Muscle layer of duodenum (tissue), 2 donors: ENCODE measurements at regions not wholly inside any gene's neighbourhood (a gene's known extent, or its start where the extent isn't known, plus 50 kb on each side); places are given as distances from the start of the nearest gene placed in this dataset.

Source experiments
- H3K27ac ChIP-seq: one replicate; pipeline ENCODE4 v1.7.0; 2013; ENCODE audit warnings: mild to moderate bottlenecking, low read length
- H3K27me3 ChIP-seq: one replicate; pipeline ENCODE4 v1.7.0; 2013; ENCODE audit warnings: low read depth, mild to moderate bottlenecking, control low read depth, low read length
- H3K36me3 ChIP-seq, 2 donors: one replicate each; pipeline ENCODE4 v1.7.0; 2013; ENCODE audit warnings: low read length in 2 of 2, control low read depth in 1 of 2, mild to moderate bottlenecking in 1 of 2; ENCODE audit not compliant: insufficient read depth in 2 of 2, control insufficient read depth in 1 of 2
- H3K4me1 ChIP-seq, 2 donors: one replicate each; pipeline ENCODE4 v1.7.0; 2013; ENCODE audit warnings: low read length in 2 of 2, mild to moderate bottlenecking in 2 of 2, control low read depth in 1 of 2, moderate library complexity in 1 of 2; ENCODE audit not compliant: insufficient read depth in 2 of 2, control insufficient read depth in 1 of 2
- H3K4me3 ChIP-seq, 2 donors: one replicate each; pipeline ENCODE4 v1.7.0; 2013; ENCODE audit warnings: low read length in 2 of 2, low read depth in 1 of 2, mild to moderate bottlenecking in 1 of 2
- H3K9me3 ChIP-seq, 2 donors: one replicate each; pipeline ENCODE4 v1.7.0; 2013; ENCODE audit warnings: low read length in 2 of 2, control low read depth in 1 of 2, mild to moderate bottlenecking in 1 of 2; ENCODE audit not compliant: control insufficient read depth in 1 of 2
- donor health status: healthy.

DNA sequence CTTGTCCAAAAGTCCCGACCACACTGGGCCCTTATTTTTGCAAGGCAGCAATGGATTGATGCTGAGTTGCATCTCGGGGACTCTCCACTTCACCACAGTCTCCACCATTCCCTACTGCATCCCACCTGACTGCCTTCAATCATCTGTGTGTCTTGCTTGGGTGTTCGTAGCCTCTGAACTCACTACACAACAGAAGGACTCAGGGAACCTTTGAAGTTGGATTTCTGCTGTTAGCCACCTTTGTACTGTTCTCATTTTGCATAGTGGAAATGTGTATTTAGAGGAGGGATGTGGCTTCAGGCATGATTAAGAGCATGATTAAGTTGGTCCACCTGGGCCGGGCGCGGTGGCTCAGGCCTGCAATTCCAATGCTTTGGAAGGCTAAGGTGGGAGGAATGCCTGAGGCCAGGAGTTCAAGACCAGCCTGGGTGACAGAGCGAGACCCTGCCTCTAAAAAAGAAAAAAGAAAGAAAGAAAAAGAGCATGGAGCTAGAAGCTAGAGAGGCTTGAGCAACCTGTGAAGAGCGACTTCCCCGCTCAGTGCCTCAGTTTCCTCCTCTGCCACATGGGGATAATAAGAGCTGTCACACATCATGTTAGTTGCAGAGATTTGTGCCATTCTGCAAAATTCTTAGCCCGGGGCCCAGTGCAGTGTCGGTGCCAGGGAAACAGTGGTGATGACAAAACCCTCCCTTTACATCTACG, 121.3 kb upstream of the PTPN1 start:
- Histone ChIP-seq H3K9me3 (no peaks in the 10 kb centered on the region), H3K27me3 (no peaks in the 10 kb centered on the region), H3K4me1 (no peaks in the 10 kb centered on the region), H3K27ac (no peak overlapping the region), H3K36me3 (no peaks in the 10 kb centered on the region), H3K4me3 (no peak overlapping the region)

- H3K9me3 ChIP-seq: no peaks in the 10 kb centered on the region
- H3K4me3 ChIP-seq: no peak overlapping the region
- no peaks in the 10 kb centered on the region for H3K36me3 ChIP-seq
- H3K4me1 ChIP-seq: no peaks in the 10 kb centered on the region
- H3K27me3 ChIP-seq: no peaks in the 10 kb centered on the region
- no peak overlapping the region for H3K27ac ChIP-seq
Observed at GRCh38 chr20:50389438-50389807, 120.8 kb upstream of the PTPN1 start.

GRCh38 chr20:50389808-50390684, 120.1 kb upstream of the PTPN1 start:
- no peaks in the 10 kb centered on the region for H3K27me3 ChIP-seq
- no peak overlapping the region for H3K27ac ChIP-seq
- H3K4me1 ChIP-seq: no peaks in the 10 kb centered on the region
- H3K4me3 ChIP-seq: no peak overlapping the region
- H3K9me3 ChIP-seq: no peaks in the 10 kb centered on the region
- H3K36me3 ChIP-seq: no peaks in the 10 kb centered on the region

- Histone ChIP-seq H3K9me3 (no peaks in the 10 kb centered on the region), H3K27me3 (no peaks in the 10 kb centered on the region), H3K36me3 (no peaks in the 10 kb centered on the region), H3K4me3 (no peak overlapping the region), H3K27ac (no peak overlapping the region), H3K4me1 (no peaks in the 10 kb centered on the region)
Observed at GRCh38 chr20:50390685-50391443, 119.3 kb upstream of the PTPN1 start.

GRCh38 chr20:50391444-50392137, 118.6 kb upstream of the PTPN1 start:
- H3K4me3 ChIP-seq: no peak overlapping the region

DNA sequence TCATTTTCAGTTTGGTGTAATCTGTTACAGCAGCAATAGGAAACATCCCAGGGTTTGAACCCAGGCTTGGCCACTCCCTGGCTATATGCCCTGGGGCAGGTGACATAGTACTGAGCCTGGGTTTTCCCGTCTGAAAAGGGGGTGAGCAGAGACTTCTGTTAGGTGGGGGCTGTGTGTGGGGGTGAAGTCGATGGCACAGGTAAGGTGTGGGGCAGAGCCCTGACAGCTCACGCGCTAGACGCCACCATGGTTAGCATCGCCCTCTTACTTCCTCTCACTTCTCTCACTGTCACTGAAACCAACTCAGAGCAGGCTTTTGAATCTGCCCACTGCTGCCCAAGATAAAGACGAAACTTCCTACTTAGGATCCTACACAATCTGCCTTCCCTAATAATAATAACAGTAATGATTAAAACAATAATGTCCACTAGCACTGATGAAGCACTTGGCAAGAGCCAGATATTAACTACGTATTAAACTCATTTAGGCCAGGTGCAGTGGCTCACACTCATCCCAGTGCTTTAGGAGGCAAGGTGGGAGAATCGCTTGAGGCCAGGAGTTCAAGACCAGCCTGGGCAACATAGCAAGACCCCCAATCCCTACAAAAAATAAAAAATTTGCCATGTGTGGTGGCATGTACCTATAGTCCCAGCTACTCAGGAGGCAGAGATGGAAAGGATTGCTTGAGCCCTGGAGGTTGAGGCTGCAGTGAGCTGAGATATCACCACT, 117.9 kb upstream of the PTPN1 start:
- H3K4me1 ChIP-seq: no peaks in the 10 kb centered on the region
- no peaks in the 10 kb centered on the region for H3K36me3 ChIP-seq
- H3K27ac ChIP-seq: no peak overlapping the region
- H3K9me3 ChIP-seq: no peaks in the 10 kb centered on the region
- no peak overlapping the region for H3K4me3 ChIP-seq
- H3K27me3 ChIP-seq: no peaks in the 10 kb centered on the region

More at GRCh38 chr20:50391444-50392137, 118.6 kb upstream of the PTPN1 start:
- Histone ChIP-seq H3K27ac (no peak overlapping the region), H3K9me3 (no peaks in the 10 kb centered on the region), H3K36me3 (no peaks in the 10 kb centered on the region), H3K4me1 (no peaks in the 10 kb centered on the region), H3K27me3 (no peaks in the 10 kb centered on the region)

DNA sequence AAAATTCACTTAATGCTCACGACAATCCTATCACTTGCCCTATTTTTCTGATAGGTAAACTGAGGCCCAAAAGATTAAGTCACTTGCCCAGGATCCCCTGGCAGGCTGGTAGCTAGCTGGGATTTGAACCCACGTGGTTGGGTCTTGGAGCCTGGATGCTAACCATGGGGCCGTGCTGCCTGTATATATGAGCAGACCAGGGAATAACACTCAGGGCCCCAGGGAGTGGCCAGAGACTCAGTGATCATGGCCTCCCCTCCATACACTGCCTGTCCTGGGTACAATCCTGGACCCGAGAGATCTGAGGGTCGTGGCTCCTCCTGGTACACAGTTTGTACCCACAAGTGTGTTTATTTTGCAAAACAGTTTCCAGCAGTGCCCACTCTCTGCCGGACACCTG, 116.9 kb upstream of the PTPN1 start:
- no peak overlapping the region for H3K4me3 ChIP-seq
- no peak overlapping the region for H3K27ac ChIP-seq
- H3K9me3 ChIP-seq: no peaks in the 10 kb centered on the region
- no peaks in the 10 kb centered on the region for H3K27me3 ChIP-seq
- no peaks in the 10 kb centered on the region for H3K36me3 ChIP-seq
- no peaks in the 10 kb centered on the region for H3K4me1 ChIP-seq

DNA sequence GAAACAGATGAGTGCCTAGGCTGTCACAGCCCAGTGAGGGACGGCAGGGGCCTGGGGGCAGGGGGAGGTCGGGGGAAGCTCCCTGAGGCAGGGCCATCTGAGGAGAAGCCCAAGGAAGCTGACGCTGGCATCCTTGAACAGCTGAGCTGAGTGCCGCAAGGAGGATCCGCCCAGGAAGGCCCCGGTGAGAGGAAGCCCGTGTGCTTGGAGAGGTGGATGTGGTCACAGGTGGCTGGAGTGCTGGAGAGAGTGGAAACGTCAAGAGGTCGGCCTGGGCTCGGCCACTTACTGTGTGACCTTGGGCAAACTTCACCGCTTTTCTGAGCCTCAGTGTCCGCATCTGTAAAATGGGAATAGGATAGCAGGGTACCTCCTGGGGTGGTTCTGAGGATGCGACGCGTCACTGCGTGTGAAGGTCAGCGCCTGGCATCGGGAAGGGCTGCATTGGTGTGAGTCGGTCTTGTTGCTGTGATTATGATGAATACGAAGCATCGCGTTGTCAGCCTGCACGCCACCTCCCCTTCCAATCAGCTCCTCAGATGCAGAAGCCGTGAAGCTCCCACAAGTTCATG, 116.1 kb upstream of the PTPN1 start:
- Histone ChIP-seq H3K9me3 (no peaks in the 10 kb centered on the region), H3K4me3 (no peak overlapping the region), H3K27ac (no peak overlapping the region), H3K27me3 (no peaks in the 10 kb centered on the region), H3K4me1 (peaks cover 0 to 4% of the 10 kb centered on the region in 2 donors), H3K36me3 (no peaks in the 10 kb centered on the region)

DNA sequence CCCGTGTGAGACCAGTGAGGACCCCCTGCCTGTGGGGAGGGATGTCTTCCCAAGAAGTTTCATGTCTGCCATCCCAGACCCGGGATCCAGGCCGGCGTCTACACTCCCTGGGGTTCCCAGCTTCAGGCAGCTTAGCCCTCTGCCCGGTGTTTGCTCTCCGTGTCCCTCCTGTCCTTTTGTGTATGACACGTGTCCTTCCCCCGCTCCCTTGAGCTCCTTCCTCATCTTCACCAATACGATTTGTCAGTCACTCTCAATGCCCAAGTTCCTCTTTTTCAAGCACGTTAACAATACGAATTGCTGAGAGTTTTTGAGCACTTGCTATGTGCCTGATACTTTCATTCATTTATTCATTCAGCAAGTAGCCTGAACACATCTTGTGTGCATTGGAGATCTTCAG, 115.6 kb upstream of the PTPN1 start:
- no peaks in the 10 kb centered on the region for H3K27me3 ChIP-seq
- H3K9me3 ChIP-seq: no peaks in the 10 kb centered on the region
- peaks cover 0 to 4% of the 10 kb centered on the region in 2 donors for H3K4me1 ChIP-seq
- peak overlapping the region; percentile 80 for H3K27ac ChIP-seq
- no peak overlapping the region for H3K4me3 ChIP-seq
- H3K36me3 ChIP-seq: no peaks in the 10 kb centered on the region

- Histone ChIP-seq H3K9me3 (no peaks in the 10 kb centered on the region), H3K4me1 (peaks cover 0 to 4% of the 10 kb centered on the region in 2 donors), H3K4me3 (no peak overlapping the region), H3K36me3 (no peaks in the 10 kb centered on the region), H3K27me3 (no peaks in the 10 kb centered on the region), H3K27ac (peak overlapping the region; percentile 80)
Observed at GRCh38 chr20:50395251-50395729, 114.9 kb upstream of the PTPN1 start.
